Activated CD8-positive, alpha-beta memory T cell treated with anti-CD3 and anti-CD28 coated beads, Interleukin-2, amount 50 U/mL, for 24 hours (primary cell): ENCODE measurements at regions not wholly inside any gene's neighbourhood (a gene's known extent, or its start where the extent isn't known, plus 50 kb on each side); places are given as distances from the start of the nearest gene placed in this dataset.
"Not testable (repeated sequence)": the region's sequence is repeated elsewhere in the genome, so short reads cannot be mapped to it uniquely, and the experiment has no call there.

ENCODE experiments used
- DNase-seq: peaks from one replicate; pipeline ENCODE4 v3.0.0-alpha.2; 2020; ENCODE audit errors: extremely low read depth

GRCh38 chr15:22240403-22240802, 160.1 kb downstream of the OR4M2 start:
- DNase-seq: no peak

GRCh38 chr15:22240986-22241385, 160.7 kb downstream of the OR4M2 start:
- DNase-seq: no peak

- no peak for DNase-seq
Observed at GRCh38 chr15:22241451-22241850, 161.1 kb downstream of the OR4M2 start.

DNA sequence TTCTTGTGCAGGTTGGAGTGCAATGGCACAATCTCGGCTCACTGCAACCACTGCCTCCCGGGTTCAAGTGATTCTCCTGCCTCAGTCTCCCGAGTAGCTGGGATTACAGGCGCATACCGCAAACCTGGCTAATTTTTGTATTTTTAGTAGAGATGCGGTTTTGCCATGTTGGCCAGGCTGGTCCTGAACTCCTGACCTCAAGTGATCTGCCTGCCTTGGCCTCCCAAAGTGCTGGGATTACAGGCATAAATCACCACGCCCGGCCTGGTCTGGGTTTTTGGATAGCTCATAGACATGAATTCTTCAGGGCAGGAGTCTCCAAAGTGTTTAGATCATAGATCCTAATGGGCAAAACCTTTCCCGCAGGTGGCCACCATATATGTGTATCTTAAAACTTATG, 162.0 kb downstream of the OR4M2 start:
- not testable (repeated sequence) for DNase-seq

- no peak for DNase-seq
Observed at GRCh38 chr15:22243440-22244130, 163.3 kb downstream of the OR4M2 start.

GRCh38 chr15:22249511-22249910, 169.2 kb downstream of the OR4M2 start:
- not testable (repeated sequence) for DNase-seq

GRCh38 chr15:22250501-22251290, 170.4 kb downstream of the OR4M2 start:
- not testable (repeated sequence) for DNase-seq

- no peak for DNase-seq
Observed at GRCh38 chr15:22251422-22251821, 171.1 kb downstream of the OR4M2 start.

GRCh38 chr15:22252047-22252446, 171.7 kb downstream of the OR4M2 start:
- DNase-seq: not testable (repeated sequence)

DNA sequence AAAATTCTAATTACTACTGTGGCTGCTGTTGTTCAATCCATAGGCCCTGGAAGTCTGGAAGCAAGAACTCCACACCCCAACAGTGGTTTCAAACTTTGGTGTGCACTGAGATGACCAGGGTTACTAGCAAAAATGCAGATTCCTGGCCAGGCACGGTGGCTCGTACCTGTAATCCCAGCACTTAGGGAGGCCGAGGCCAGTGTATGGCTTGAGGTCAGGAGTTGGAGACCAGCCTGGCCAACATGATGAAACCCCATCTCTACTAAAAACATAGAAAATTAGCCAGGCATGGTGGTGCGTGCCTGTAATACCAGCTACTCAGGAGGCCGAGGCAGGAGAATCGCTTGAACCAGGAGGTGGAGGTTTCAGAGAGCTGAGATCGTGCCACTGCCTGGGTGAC, 172.2 kb downstream of the OR4M2 start:
- not testable (repeated sequence) for DNase-seq

DNA sequence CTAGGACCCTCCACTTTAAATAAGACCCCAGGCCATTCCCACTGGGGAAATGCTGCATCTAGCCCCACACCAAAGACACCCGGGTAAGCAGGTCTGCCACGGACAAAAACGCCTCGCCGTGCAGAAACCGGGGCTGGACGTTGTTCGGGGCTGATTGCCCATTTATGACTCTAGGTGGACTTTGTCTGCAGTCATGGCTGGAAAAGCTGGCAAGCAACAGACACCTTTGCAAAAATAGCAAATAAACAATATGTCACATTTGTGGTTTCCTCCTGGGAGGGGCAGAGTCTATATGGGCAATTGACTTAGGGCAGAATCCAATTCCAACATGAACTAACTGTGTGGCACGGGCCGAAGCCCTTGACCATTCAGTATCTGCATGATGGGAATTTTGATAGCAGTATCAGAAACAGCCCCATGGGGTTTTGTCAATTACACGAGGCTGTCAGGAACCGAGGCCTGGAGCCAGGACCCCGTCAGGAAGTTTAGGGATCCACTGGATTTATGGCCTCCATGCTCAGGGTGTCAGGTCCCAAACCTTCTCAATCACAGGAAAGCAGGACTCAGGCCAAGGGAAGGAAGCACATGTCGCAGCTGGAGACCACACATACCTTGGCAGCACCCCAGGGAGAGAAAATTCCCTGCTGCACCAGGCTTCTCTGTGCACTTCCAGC, 172.8 kb downstream of the OR4M2 start:
- not testable (repeated sequence) for DNase-seq

DNA sequence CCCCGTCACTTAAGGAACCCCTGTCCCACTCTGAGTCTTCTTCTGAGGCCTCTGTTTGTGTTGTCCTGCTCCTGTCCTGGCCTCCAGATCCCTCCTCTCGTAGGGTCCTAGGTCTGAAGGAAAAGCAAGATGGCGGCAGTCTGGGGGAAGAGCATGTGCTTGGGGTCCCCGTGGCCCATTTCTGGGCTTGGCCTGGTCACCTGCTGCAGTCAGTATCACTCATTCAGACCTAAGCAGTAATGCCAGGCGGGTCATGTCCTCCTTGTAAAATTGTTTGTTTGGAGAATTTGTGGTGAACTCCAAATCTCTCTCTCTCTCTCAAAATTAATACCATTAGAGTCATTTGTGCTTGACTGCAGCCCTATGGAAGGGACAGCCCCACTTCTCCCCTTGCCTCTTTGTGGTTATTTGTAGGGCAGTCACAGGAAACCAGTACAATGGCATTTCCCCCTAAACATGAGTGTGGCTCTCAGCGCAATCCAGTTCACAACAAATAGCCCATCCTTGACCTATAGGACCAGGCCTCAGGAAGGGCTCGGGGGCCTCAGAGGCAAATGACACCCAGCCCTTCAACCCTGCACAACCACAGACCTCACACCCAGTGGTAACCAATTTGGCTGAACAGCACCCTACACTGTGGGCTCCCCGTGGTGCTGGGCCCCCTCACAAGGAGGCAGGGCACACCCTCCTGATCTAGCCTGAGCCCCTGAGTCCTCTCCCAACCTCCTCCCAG, 173.5 kb downstream of the OR4M2 start:
- DNase-seq: no peak

- DNase-seq: not testable (repeated sequence)
Observed at GRCh38 chr15:22254409-22255045, 174.2 kb downstream of the OR4M2 start.

DNA sequence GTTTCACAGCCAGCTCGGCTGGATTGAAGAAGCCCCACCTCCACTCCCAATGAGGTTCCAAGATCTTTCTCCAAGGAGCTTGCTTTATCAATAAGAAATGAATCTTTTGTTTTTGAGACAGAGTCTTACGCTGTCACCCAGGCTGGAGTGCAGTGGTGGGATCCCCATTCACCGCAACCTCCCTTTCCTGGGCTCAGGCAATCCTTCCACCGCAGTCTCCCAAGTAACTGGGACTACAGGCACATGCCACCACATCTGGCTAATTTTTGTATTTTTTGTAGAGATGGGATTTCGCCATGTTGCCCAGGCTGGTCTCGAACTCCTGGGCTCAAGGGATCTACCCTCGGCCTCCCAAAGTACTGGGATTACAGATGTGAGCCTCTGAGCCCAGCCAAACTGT, 175.3 kb downstream of the OR4M2 start:
- not testable (repeated sequence) for DNase-seq

GRCh38 chr15:22256389-22257046, 176.2 kb downstream of the OR4M2 start:
- not testable (repeated sequence) for DNase-seq

DNA sequence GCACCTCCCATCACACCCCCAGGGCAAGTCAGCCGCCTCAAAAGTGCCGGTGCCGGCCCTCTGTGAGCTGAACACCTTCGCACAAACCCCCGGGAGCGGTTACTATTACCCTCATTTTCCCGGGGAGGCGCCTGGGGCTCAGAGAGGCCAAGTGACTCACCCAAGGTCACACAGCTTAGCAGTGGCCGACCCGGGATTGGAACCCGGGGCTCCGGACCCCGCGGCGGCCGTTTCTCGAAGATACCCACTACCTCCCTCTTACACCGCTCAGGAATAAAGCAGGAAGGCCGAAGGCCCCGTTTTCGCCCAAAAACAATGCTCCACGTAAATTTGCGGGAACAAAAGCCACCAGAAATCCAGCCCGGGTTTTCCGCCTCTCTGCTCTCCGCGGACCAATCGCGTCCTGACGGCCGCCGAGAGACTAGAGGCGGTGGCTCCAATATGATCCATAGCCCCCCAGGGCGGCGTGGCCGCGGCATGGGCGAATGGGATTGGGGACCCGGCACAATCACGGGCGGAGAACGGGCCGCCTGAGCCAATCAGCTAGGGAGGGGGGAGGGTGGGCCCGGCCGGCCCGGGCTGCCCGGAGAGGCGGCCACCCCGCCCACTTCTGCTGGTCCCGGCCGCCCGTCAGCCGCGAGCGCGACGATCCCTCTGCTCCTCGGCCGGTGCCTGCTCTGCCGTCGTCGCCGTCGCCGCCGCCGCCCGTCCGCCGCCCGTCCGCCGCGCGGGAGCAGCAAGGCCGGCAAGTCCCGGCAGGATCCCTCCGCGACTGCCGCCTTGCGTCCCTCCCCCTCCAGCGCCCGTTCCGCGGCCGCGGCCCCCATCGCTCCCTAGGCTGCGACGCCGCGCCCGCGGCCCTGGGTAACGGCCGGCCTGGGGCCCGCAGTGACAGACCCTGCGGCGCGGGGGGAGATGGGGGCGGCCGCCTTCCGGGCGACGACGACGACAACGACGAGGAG, 177.0 kb downstream of the OR4M2 start:
- no peak for DNase-seq

DNA sequence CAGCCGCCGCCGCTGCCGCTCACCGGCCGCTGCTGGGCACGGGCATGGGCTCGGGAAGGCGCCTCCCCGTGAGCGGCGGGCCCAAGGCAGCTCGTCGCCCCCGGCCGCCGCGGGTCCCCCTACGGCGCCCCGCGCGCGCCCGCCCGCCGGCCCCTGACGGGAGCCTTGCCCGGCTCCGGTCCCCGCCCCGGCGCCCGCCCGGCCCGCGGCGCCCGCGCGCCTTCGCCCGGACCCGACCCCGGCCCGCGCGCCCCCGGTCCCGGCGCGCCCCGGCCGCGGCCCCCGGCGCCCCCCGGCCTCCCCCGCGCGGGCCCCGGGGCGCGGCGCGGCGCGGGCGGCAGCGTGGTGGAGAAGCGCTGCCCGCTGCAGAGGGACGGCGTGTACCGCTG, 177.7 kb downstream of the OR4M2 start:
- no peak for DNase-seq

GRCh38 chr15:22258398-22259150, 178.2 kb downstream of the OR4M2 start:
- DNase-seq: no peak

DNA sequence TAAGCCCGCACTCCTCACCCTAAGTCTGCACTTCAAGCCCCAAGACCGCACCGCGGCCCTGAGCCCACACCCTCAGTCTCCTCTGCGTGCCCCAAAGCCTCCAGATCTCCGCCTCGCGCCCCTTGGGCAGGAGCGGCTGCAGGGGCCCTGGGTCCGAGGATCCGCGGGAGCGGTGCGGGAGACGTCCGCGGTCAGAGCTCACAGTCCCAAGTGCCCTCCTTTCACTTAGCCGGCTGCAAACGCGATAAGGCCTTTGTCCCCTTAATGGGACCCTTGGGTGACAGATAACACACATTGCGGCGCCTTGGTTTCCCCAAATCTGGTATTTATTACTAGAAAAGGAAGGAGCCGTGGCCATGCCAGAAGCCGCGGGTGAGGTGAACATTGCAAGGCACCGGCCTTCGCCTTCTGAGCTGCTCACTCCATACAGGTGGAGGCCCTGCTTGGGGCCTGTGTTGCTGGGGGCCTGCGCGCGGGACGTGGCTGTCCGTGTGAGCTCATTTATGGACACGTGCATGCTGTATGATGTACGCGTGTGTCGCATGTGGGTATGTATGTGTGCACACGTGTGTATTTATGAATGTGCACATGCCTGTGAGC, 178.9 kb downstream of the OR4M2 start:
- DNase-seq: not testable (repeated sequence)
